ENCODE measurements at regions not wholly inside any gene's neighbourhood (a gene's known extent, or its start where the extent isn't known, plus 50 kb on each side); places are given as distances from the start of the nearest gene placed in this dataset.

GRCh38 chr5:37940931-37941623 is 101.2 kb upstream of the GDNF start:
- no peak overlapping the region for H4K5ac ChIP-seq (ENCODE audit: low read depth, low read length)
- no peaks in the 10 kb centered on the region for H3K4me1 ChIP-seq (ENCODE audit: control insufficient read depth, insufficient read depth, low read length)
- H3K23ac ChIP-seq (ENCODE audit: low read depth, low read length) = no peak overlapping the region
- no peak overlapping the region for H3K27ac ChIP-seq (ENCODE audit: insufficient read depth, low read length)
- no peak overlapping the region for H2BK15ac ChIP-seq (ENCODE audit: low read depth, low read length)
- no peak overlapping the region for H2AFZ ChIP-seq (replicated peaks; ENCODE audit: low read length, poor library complexity)
- ATAC-seq (ENCODE audit: low read depth) = no peak
- no peak overlapping the region for H3K56ac ChIP-seq (ENCODE audit: extremely low read depth, insufficient read depth, low read length)
- H3K4me3 ChIP-seq (ENCODE audit: insufficient read depth, low read depth, low read length) = no peak overlapping the region
- H3K79me1 ChIP-seq (ENCODE audit: low read depth in 1 of 2, low read length in 2 of 2) = no peaks in the 10 kb centered on the region
- peaks cover 12% of the 10 kb centered on the region for H3K27me3 ChIP-seq (ENCODE audit: control insufficient read depth, insufficient read depth, low read length)
- no peak overlapping the region for H3K4me2 ChIP-seq (ENCODE audit: low read depth, low read length)
- H3K18ac ChIP-seq (ENCODE audit: low read depth, low read length) = no peak overlapping the region
- DNase-seq = no peak
- no peak overlapping the region for H2BK20ac ChIP-seq (ENCODE audit: low read depth, low read length)
- no TSS peak for BruUV-seq (replicated peaks)
- intact Hi-C loops (cut with micrococcal nuclease) (no loop called here), in situ Hi-C loops (cut with MboI; ENCODE audit: low sequenced_read_pairs) (no loop called here), dilution Hi-C loops (cut with HindIII; ENCODE audit: low sequenced_read_pairs, unreplicated experiment) (no loop called here)
- H3K9me3 ChIP-seq (ENCODE audit: control insufficient read depth, insufficient read depth, low read length) = peaks cover 2% of the 10 kb centered on the region; the same call in 1 of the 2 replicates
- no peak overlapping the region for H2AK9ac ChIP-seq (replicated peaks; ENCODE audit: low read depth, low read length, poor library complexity)
- TF ChIP-seq CHD1 (IDR thresholded peaks at IDR 0.05; ENCODE audit: low read depth, low read length) = no peak
- TF ChIP-seq MXI1 (IDR thresholded peaks at IDR 0.05; ENCODE audit: borderline replicate concordance, low read depth, low read length) = no peak
- TF ChIP-seq MAFK (IDR thresholded peaks at IDR 0.05; ENCODE audit: low read depth, low read length) = no peak
- no peak for TF ChIP-seq RCOR1 (IDR thresholded peaks at IDR 0.05; ENCODE audit: insufficient replicate concordance, low read length)
- TF ChIP-seq BHLHE40 (IDR thresholded peaks at IDR 0.05; ENCODE audit: low read depth, low read length) = no peak
- TF ChIP-seq POLR2A (IDR thresholded peaks at IDR 0.05; ENCODE audit: low read depth, low read length) = no peak
- H2AK5ac ChIP-seq (ENCODE audit: low read depth, low read length) = no peak overlapping the region
- no peak overlapping the region for H3K9ac ChIP-seq (ENCODE audit: low read depth, low read length)
- H3K36me3 ChIP-seq (ENCODE audit: control insufficient read depth, insufficient read depth, low read length) = no peaks in the 10 kb centered on the region
- no peak overlapping the region for H4K91ac ChIP-seq (ENCODE audit: insufficient read depth, low read depth, low read length)
- H3K14ac ChIP-seq (replicated peaks; ENCODE audit: low read depth, low read length) = no peak overlapping the region
- ChIA-PET CTCF (no interaction called here), POLR2A (ENCODE audit: unreplicated experiment) (no interaction called here)
- H3K9me1 ChIP-seq (ENCODE audit: insufficient read depth, low read length) = no peaks in the 10 kb centered on the region
- no peak overlapping the region for H2BK120ac ChIP-seq (ENCODE audit: low read depth, low read length)
- no peaks in the 10 kb centered on the region for H4K20me1 ChIP-seq (ENCODE audit: insufficient read depth, low read length)
- H4K8ac ChIP-seq (ENCODE audit: low read depth in 2 of 2, low read length in 2 of 2) = no peak overlapping the region
- WGBS, 2 experiments (ENCODE audit: extremely low coverage in 2 of 2, insufficient read length in 1 of 2) = 47% methylated on average over 2 of the region's 4 CpGs; no CpG with 5 or more reads in 1 of the 2 experiments
- H3K4ac ChIP-seq (ENCODE audit: low read depth, low read length) = no peak overlapping the region
- no peak overlapping the region for H2BK5ac ChIP-seq (ENCODE audit: low read depth, low read length, poor library complexity, severe bottlenecking)
